ENCODE measurements at regions not wholly inside any gene's neighbourhood (a gene's known extent, or its start where the extent isn't known, plus 50 kb on each side); places are given as distances from the start of the nearest gene placed in this dataset.

DNA sequence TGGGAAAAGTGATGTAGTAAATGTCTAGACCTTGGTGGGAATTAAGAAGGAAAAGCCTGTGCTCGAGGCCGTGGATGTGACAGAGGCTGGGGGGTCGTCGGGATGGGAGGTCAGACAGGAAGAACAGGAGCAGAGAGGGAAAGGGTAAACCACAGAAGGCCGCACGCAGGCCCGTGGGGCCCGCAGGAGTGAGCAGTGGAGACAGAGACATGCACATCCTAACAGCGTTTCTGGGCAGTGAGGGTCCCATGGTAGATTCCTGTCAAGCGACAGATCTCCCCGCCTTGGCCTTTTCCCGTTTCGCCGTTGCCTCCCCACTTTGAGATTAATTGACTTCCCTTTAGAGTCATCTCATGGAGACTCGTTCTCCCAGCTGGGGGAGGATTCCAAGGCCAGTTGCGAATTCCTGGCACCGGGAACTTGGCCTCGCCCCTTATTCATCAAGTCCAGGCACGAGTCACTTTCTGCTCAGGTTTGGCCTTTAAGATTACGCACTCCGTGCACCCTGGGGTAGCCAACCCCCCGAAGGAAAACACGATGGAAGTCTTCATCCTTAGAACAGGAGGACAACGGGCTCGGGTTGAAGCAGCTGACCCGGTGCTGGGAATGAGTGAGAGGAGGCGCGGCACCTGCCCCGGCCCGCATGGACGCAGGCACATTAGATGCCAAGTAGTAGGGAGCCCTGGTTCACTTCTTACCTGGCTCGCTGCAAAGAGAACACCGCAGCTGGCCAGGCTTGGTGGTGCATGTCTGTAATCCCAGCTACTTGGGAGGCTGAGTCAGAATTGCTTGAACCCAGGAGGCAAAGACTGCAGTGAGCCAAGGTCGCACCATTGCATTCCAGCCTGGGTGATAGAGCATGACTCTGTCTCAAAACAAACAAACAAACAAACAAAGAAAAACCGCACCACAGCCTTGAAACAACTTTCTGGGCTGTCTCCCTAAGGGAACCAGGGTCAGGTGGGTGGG is 315.2 kb upstream of the SHH start:
- Histone ChIP-seq H3K36me3 (no peaks in the 10 kb centered on the region), H3K9me3 (no peaks in the 10 kb centered on the region), H3K27ac (no peak overlapping the region), H3K4me1 (ENCODE audit: insufficient read depth) (no peaks in the 10 kb centered on the region), H3K27me3 (no peaks in the 10 kb centered on the region), H3K4me3 (no peak overlapping the region)
- intact Hi-C loops (cut with DNase I) = no loop called here
- DNase-seq = no peak
- no peak for TF ChIP-seq POLR2A (IDR thresholded peaks at IDR 0.05)
- TF ChIP-seq EP300 (IDR thresholded peaks at IDR 0.05) = no peak
- TF ChIP-seq, protein P1, sequence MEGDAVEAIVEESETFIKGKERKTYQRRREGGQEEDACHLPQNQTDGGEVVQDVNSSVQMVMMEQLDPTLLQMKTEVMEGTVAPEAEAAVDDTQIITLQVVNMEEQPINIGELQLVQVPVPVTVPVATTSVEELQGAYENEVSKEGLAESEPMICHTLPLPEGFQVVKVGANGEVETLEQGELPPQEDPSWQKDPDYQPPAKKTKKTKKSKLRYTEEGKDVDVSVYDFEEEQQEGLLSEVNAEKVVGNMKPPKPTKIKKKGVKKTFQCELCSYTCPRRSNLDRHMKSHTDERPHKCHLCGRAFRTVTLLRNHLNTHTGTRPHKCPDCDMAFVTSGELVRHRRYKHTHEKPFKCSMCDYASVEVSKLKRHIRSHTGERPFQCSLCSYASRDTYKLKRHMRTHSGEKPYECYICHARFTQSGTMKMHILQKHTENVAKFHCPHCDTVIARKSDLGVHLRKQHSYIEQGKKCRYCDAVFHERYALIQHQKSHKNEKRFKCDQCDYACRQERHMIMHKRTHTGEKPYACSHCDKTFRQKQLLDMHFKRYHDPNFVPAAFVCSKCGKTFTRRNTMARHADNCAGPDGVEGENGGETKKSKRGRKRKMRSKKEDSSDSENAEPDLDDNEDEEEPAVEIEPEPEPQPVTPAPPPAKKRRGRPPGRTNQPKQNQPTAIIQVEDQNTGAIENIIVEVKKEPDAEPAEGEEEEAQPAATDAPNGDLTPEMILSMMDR (IDR thresholded peaks at IDR 0.05) = no peak
- WGBS, 3 donors = 59 to 63% (median 61%) methylated on average over 35 of the region's 35 CpGs

DNA sequence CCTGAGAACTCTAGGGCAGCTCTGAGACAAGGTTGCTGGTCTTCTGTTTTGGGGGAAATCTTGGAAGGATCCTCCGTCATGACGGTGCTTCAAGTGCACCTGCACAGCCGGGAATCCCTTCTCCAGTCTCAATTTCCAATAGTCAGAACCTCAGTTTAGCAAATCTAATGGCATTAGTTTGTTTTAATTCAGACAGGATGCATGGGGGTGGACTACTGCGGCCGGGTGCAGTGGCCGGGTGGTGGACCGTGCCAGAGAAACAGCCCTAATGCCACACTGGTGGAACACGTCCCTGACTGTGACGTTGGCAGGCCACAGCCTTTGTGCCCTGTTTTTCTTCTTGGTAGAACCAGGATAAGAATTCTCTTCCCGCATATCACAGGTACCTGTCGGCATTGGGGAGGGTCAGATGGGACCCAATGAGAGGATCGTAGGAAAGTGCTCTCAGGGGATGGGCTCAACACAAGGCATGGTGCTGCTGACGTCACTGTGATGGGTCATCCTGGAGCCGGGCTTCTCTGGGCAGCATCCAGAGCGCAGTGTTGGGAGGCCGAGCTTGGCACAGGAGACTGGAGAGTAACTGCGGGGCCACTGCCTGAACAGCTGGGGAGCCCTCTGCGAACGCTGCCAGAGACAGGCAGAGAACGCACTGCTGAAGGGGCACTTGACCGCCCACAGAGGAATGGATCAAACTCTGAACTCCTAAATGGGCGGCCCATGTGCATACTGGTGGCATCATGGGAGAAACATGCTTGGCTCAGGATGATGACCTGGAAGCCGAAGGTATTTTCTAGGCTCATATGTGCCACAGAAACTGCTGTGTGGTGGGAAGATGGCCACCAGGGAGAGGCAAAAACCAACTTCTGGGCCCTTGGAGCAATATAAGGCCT is 313.8 kb upstream of the SHH start:
- Histone ChIP-seq H3K9me3 (no peaks in the 10 kb centered on the region), H3K27ac (no peak overlapping the region), H3K27me3 (no peaks in the 10 kb centered on the region), H3K4me3 (no peak overlapping the region), H3K4me1 (ENCODE audit: insufficient read depth) (no peaks in the 10 kb centered on the region), H3K36me3 (no peaks in the 10 kb centered on the region)
- intact Hi-C loops (cut with DNase I) = no loop called here
- TF ChIP-seq POLR2A (IDR thresholded peaks at IDR 0.05) (no peak), EP300 (IDR thresholded peaks at IDR 0.05) (no peak)
- TF ChIP-seq, protein P1 (IDR thresholded peaks at IDR 0.05) = no peak
- no peak for DNase-seq
- 92 to 96% (median 93%) methylated on average over 23 of the region's 23 CpGs for WGBS, 3 donors

DNA sequence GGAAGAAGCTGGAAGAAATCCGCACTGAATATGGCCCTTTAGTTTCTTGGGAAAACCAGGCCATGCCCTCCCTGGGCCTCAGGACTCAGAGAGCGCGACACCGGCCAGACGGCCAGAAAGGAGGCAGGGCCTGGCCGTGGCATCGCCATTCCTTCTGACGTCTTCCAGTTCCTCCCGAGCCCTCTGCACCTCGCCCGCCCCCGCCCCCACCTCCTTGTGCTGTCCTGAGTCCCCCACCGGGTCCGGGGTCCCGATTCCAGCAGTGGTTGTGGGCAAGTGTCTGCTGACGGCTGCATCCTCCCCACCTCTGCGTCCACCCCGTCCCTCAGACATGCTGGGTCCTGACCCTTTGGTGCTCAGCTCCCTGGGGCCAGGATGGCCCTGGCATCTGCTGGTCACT is 312.1 kb upstream of the SHH start:
- Histone ChIP-seq H3K4me1 (ENCODE audit: insufficient read depth) (no peaks in the 10 kb centered on the region), H3K4me3 (no peak overlapping the region), H3K36me3 (no peaks in the 10 kb centered on the region), H3K9me3 (no peaks in the 10 kb centered on the region), H3K27ac (no peak overlapping the region), H3K27me3 (no peaks in the 10 kb centered on the region)
- DNase-seq = no peak
- TF ChIP-seq, protein P1 (IDR thresholded peaks at IDR 0.05) = no peak
- TF ChIP-seq EP300 (IDR thresholded peaks at IDR 0.05) (no peak), POLR2A (IDR thresholded peaks at IDR 0.05) (no peak)
- intact Hi-C loops (cut with DNase I) = no loop called here
- WGBS, 3 donors = 80 to 84% (median 81%) methylated on average over 17 to 18 of the region's 18 CpGs

DNA sequence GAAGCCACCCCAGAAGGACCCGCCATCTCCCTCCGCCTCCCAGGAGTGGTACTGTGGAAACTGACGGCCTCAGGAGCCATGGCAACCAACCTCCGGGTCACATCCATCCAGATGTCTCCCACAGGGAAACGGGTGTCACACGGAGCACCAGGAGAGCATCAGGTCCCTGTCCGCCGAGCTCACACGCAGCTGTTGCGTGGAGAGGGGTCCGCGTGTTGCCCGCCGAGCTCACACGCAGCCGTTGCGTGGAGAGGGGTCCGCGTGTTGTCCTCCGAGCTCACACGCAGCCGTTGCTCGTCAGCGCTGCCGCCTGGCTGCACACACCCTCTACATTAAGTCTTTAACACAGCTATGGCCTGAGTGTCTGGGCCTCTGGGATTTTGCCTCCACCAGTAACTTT is 311.1 kb upstream of the SHH start:
- Histone ChIP-seq H3K36me3 (no peaks in the 10 kb centered on the region), H3K27me3 (no peaks in the 10 kb centered on the region), H3K4me3 (no peak overlapping the region), H3K9me3 (no peaks in the 10 kb centered on the region), H3K4me1 (ENCODE audit: insufficient read depth) (no peaks in the 10 kb centered on the region), H3K27ac (no peak overlapping the region)
- WGBS, 3 donors = 91 to 96% (median 93%) methylated on average over 25 of the region's 25 CpGs
- DNase-seq = no peak
- intact Hi-C loops (cut with DNase I) = no loop called here
- TF ChIP-seq EP300 (IDR thresholded peaks at IDR 0.05) = no peak
- TF ChIP-seq, protein P1 (IDR thresholded peaks at IDR 0.05) = no peak
- TF ChIP-seq POLR2A (IDR thresholded peaks at IDR 0.05) = no peak

Data from ovary (tissue), 7 donors.